ENCODE measurements at regions not wholly inside any gene's neighbourhood (a gene's known extent, or its start where the extent isn't known, plus 50 kb on each side); places are given as distances from the start of the nearest gene placed in this dataset.

GRCh38 chr5:30867711-30868110 lies 325.8 kb upstream of the CDH6 start:
- Histone ChIP-seq H3K4me3 (replicated peaks in 1 of 3; ENCODE audit: insufficient read depth in 1 of 3, low read depth in 1 of 3, low read length in 3 of 3) (no peak overlapping the region), H2AFZ (ENCODE audit: low read depth, low read length) (no peak overlapping the region), H3K27me3 (ENCODE audit: control insufficient read depth in 2 of 2, insufficient read depth in 2 of 2, low read length in 2 of 2) (no peaks in the 10 kb centered on the region), H3K4me1 (ENCODE audit: control insufficient read depth, extremely low read depth, insufficient read depth, low read length) (no peaks in the 10 kb centered on the region), H3K9ac (replicated peaks; ENCODE audit: extremely low read depth, insufficient read depth, low read length) (no peak overlapping the region), H3K27ac (ENCODE audit: insufficient read depth, low read depth, low read length) (no peak overlapping the region), H3K4me2 (ENCODE audit: insufficient read depth, low read length) (no peak overlapping the region), H4K20me1 (replicated peaks; ENCODE audit: control insufficient read depth, extremely low read depth, insufficient read depth, low read length) (no peaks in the 10 kb centered on the region), H3K79me2 (ENCODE audit: control insufficient read depth, insufficient read depth, low read length) (no peaks in the 10 kb centered on the region), H3K9me1 (replicated peaks; ENCODE audit: control insufficient read depth, extremely low read depth, insufficient read depth, low read length) (no peaks in the 10 kb centered on the region), H3K9me3 (replicated peaks; ENCODE audit: control insufficient read depth, insufficient read depth, low read length) (no peaks in the 10 kb centered on the region), H3K36me3 (ENCODE audit: control insufficient read depth in 2 of 2, extremely low read depth in 1 of 2, insufficient read depth in 2 of 2, low read length in 2 of 2) (no peaks in the 10 kb centered on the region)
- intact Hi-C loops (cut with micrococcal nuclease): no loop called here
- no peak for TF ChIP-seq EZH2 (IDR thresholded peaks at IDR 0.05; ENCODE audit: borderline replicate concordance, low read depth, low read length, severe bottlenecking)
- no TSS peak for BruUV-seq (replicated peaks)
- CTCF ChIA-PET: no interaction called here
- no peak for DNase-seq (ENCODE audit: low read depth, low spot score)
- POLR2A ChIA-PET: no interaction called here
- no peak for FAIRE-seq
- dilution Hi-C loops (cut with MboI; ENCODE audit: extremely low pct_ligation_motif_present, low sequenced_read_pairs): no loop called here

GRCh38 chr5:30866142-30866541 lies 327.3 kb upstream of the CDH6 start:
- H3K36me3 ChIP-seq (ENCODE audit: control insufficient read depth in 2 of 2, extremely low read depth in 1 of 2, insufficient read depth in 2 of 2, low read length in 2 of 2): no peaks in the 10 kb centered on the region
- FAIRE-seq: no peak
- no peak for TF ChIP-seq GATA2 (IDR thresholded peaks at IDR 0.05; ENCODE audit: insufficient read depth, insufficient read length, low read depth, low read length)
- TF ChIP-seq EZH2 (IDR thresholded peaks at IDR 0.05; ENCODE audit: borderline replicate concordance, low read depth, low read length, severe bottlenecking): no peak
- TF ChIP-seq, protein P1, sequence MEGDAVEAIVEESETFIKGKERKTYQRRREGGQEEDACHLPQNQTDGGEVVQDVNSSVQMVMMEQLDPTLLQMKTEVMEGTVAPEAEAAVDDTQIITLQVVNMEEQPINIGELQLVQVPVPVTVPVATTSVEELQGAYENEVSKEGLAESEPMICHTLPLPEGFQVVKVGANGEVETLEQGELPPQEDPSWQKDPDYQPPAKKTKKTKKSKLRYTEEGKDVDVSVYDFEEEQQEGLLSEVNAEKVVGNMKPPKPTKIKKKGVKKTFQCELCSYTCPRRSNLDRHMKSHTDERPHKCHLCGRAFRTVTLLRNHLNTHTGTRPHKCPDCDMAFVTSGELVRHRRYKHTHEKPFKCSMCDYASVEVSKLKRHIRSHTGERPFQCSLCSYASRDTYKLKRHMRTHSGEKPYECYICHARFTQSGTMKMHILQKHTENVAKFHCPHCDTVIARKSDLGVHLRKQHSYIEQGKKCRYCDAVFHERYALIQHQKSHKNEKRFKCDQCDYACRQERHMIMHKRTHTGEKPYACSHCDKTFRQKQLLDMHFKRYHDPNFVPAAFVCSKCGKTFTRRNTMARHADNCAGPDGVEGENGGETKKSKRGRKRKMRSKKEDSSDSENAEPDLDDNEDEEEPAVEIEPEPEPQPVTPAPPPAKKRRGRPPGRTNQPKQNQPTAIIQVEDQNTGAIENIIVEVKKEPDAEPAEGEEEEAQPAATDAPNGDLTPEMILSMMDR (IDR thresholded peaks at IDR 0.05; ENCODE audit: extremely low read depth in 1 of 2, insufficient read depth in 1 of 2, low read depth in 1 of 2, low read length in 2 of 2): no peak
- no peak for TF ChIP-seq JUN (IDR thresholded peaks at IDR 0.05; ENCODE audit: borderline replicate concordance, insufficient read depth, insufficient read length, low read depth)
- no peak for TF ChIP-seq MYC (IDR thresholded peaks at IDR 0.05; ENCODE audit: low read depth, low read length)
- no peak for TF ChIP-seq MAX (IDR thresholded peaks at IDR 0.05; ENCODE audit: insufficient read depth, insufficient read length)
- no peak for TF ChIP-seq POLR2A (IDR thresholded peaks at IDR 0.05; ENCODE audit: low read depth, low read length)
- TF ChIP-seq FOS (IDR thresholded peaks at IDR 0.05; ENCODE audit: borderline replicate concordance, insufficient read depth, low read length): no peak
- TF ChIP-seq POLR2AphosphoS5 (IDR thresholded peaks at IDR 0.05; ENCODE audit: insufficient read depth, low read depth, low read length): no peak
- no peak for DNase-seq (ENCODE audit: low read depth, low spot score)
- H3K4me2 ChIP-seq (ENCODE audit: insufficient read depth, low read length): no peak overlapping the region
- no TSS peak for BruUV-seq (replicated peaks)
- no peak overlapping the region for H3K9ac ChIP-seq (replicated peaks; ENCODE audit: extremely low read depth, insufficient read depth, low read length)
- POLR2A ChIA-PET: no interaction called here
- no peaks in the 10 kb centered on the region for H3K79me2 ChIP-seq (ENCODE audit: control insufficient read depth, insufficient read depth, low read length)
- H4K20me1 ChIP-seq (replicated peaks; ENCODE audit: control insufficient read depth, extremely low read depth, insufficient read depth, low read length): no peaks in the 10 kb centered on the region
- dilution Hi-C loops (cut with MboI; ENCODE audit: extremely low pct_ligation_motif_present, low sequenced_read_pairs): no loop called here
- no peaks in the 10 kb centered on the region for H3K4me1 ChIP-seq (ENCODE audit: control insufficient read depth, extremely low read depth, insufficient read depth, low read length)
- H3K27ac ChIP-seq (ENCODE audit: insufficient read depth, low read depth, low read length): no peak overlapping the region
- no peaks in the 10 kb centered on the region for H3K27me3 ChIP-seq (ENCODE audit: control insufficient read depth in 2 of 2, insufficient read depth in 2 of 2, low read length in 2 of 2)
- H2AFZ ChIP-seq (ENCODE audit: low read depth, low read length): no peak overlapping the region
- intact Hi-C loops (cut with micrococcal nuclease): no loop called here
- no peak overlapping the region for H3K4me3 ChIP-seq (replicated peaks in 1 of 3; ENCODE audit: insufficient read depth in 1 of 3, low read depth in 1 of 3, low read length in 3 of 3)
- no peaks in the 10 kb centered on the region for H3K9me3 ChIP-seq (replicated peaks; ENCODE audit: control insufficient read depth, insufficient read depth, low read length)
- CTCF ChIA-PET: no interaction called here
- H3K9me1 ChIP-seq (replicated peaks; ENCODE audit: control insufficient read depth, extremely low read depth, insufficient read depth, low read length): no peaks in the 10 kb centered on the region

Measured in endothelial cell of umbilical vein (primary cell).